Natural killer cell (primary cell): ENCODE measurements at regions not wholly inside any gene's neighbourhood (a gene's known extent, or its start where the extent isn't known, plus 50 kb on each side); places are given as distances from the start of the nearest gene placed in this dataset.

ENCODE experiments used
- ATAC-seq, 3 donors: fragments of 150-1000 bp in 2 of 3; fragments of 200-7000 bp in 1 of 3; cut with Tn5 transposase; 1 replicate in 1 of 3; 2 replicates in 2 of 3; pipeline ENCODE4 v1.10.0; 2021; ENCODE audit warnings: mild to moderate bottlenecking in 2 of 3, moderate library complexity in 2 of 3
- DNase-seq, 2 donors: peaks; one replicate each; pipeline versions ENCODE4 v3.0.0 to v3.0.0-alpha.2; 2013 to 2021; ENCODE audit warnings: mixed read lengths in 1 of 2
- H3K27ac ChIP-seq: one replicate; pipeline ENCODE4 v1.5.1; 2013; ENCODE audit warnings: mild to moderate bottlenecking, low read length
- H3K27me3 ChIP-seq: one replicate; pipeline ENCODE4 v1.6.1; 2013; ENCODE audit warnings: low read length; ENCODE audit not compliant: control insufficient read depth, insufficient read depth
- H3K36me3 ChIP-seq: one replicate; pipeline ENCODE4 v1.6.1; 2013; ENCODE audit warnings: low read length; ENCODE audit not compliant: control insufficient read depth, insufficient read depth
- H3K4me1 ChIP-seq: one replicate; pipeline ENCODE4 v1.6.1; 2013; ENCODE audit warnings: low read length; ENCODE audit not compliant: control insufficient read depth, insufficient read depth
- H3K4me3 ChIP-seq: one replicate; pipeline ENCODE4 v1.5.1; 2013; ENCODE audit warnings: low read length
- H3K9me3 ChIP-seq: one replicate; pipeline ENCODE4 v1.6.1; 2013; ENCODE audit warnings: low read length; ENCODE audit not compliant: control insufficient read depth, insufficient read depth
- H3K27ac Mint-ChIP-seq, 2 donors: one replicate each; pipeline ENCODE4 v1.8.0; 2022; ENCODE audit warnings: mild to moderate bottlenecking in 2 of 2, mixed read lengths in 2 of 2, moderate library complexity in 1 of 2
- H3K27me3 Mint-ChIP-seq, 2 donors: one replicate each; pipeline ENCODE4 v1.8.0; 2022; ENCODE audit warnings: low read depth in 2 of 2, mixed read lengths in 2 of 2
- H3K36me3 Mint-ChIP-seq: one replicate; pipeline ENCODE4 v1.8.0; 2022; ENCODE audit warnings: mixed read lengths
- H3K4me1 Mint-ChIP-seq, 2 donors: one replicate each; pipeline ENCODE4 v1.8.0; 2022; ENCODE audit warnings: mixed read lengths in 2 of 2
- H3K4me3 Mint-ChIP-seq: one replicate; pipeline ENCODE4 v1.8.0; 2022; ENCODE audit warnings: mild to moderate bottlenecking, moderate library complexity, mixed read lengths
- H3K9me3 Mint-ChIP-seq, 2 donors: one replicate each; pipeline ENCODE4 v1.8.0; 2022; ENCODE audit warnings: mixed read lengths in 2 of 2
- CTCF ChIP-seq: fragments of 200-600 bp; IDR thresholded peaks from one replicate; pipeline ENCODE4 v1.8.0; 2022; ENCODE audit warnings: antibody characterized with exemption
- WGBS: methylation state at CpG from one replicate; pipeline ENCODE4 v1.1.7; 2013; ENCODE audit warnings: missing lambda C conversion rate; ENCODE audit not compliant: insufficient coverage; 5-methylcytosine and 5-hydroxymethylcytosine counted together
- intact Hi-C: fragments of 100-400 bp; cut with micrococcal nuclease; formaldehyde crosslinking; loops from one replicate; pipeline ENCODE4 v1.14.2; 2022

DNA sequence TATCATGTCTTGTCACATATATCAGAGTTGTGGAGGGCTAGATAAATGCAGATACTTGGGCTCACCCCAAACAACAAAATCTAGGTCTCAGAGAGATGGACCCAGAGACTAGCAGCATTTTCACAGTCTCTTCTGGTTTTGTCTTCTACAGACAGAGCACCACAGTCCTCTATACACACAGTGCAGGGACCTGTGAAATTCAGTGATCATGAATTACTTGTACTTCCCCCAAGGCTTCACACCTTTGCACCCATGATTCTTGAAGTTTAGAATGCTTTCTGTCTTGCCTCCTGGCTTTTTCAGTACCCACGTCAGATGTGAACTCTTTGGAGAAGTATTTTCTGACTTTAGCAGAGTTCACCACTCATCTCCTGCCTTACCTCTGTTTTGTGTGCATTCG is 371.5 kb upstream of the PRR16 start:
- WGBS, result 67% methylated on average over 1 of the region's 2 CpGs
- no peak for TF ChIP-seq CTCF
- ATAC-seq (peak; percentile 34 to 89 (median 71)), DNase-seq (no peak)
- no peaks in the 10 kb centered on the region for H3K36me3 ChIP-seq
- H3K4me3 ChIP-seq, result no peak overlapping the region
- H3K27me3 Mint-ChIP-seq, result no peaks in the 10 kb centered on the region
- no peaks in the 10 kb centered on the region for H3K36me3 Mint-ChIP-seq
- H3K27ac ChIP-seq, result peak overlapping the region; percentile 0
- peaks cover 11 to 44% of the 10 kb centered on the region in 2 donors for H3K4me1 Mint-ChIP-seq
- H3K27me3 ChIP-seq, result no peaks in the 10 kb centered on the region
- peak overlapping the region in 1 of 2 donors; percentile 58 for H3K27ac Mint-ChIP-seq
- H3K4me3 Mint-ChIP-seq, result no peak overlapping the region
- no peaks in the 10 kb centered on the region for H3K9me3 Mint-ChIP-seq
- H3K4me1 ChIP-seq, result no peaks in the 10 kb centered on the region
- no peaks in the 10 kb centered on the region for H3K9me3 ChIP-seq
- intact Hi-C loops, result no loop called here

DNA sequence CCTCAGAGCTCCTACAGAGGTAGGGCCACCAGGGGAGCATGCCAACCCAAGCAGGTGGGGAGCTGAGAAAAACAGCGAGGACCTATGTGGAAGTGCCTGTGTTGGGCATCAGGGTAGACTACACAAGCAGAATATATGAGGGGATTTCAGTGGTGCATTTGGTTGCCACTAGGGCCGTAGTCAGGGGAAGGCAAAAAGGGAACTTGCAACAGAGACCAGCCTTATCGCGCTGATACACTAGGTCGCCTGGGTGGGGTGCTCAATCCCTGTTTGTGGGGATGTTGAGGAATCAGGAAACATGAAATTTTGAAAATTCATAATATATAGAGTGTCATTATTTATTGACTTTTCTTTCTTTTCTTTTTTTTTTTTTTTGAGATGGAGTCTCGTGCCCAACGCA is 370.9 kb upstream of the PRR16 start:
- no peaks in the 10 kb centered on the region for H3K36me3 ChIP-seq
- no peaks in the 10 kb centered on the region for H3K4me1 ChIP-seq
- H3K4me3 ChIP-seq, result no peak overlapping the region
- Mint-ChIP-seq H3K9me3 (no peaks in the 10 kb centered on the region), H3K4me1 (peaks cover 9 to 45% of the 10 kb centered on the region in 2 donors), H3K36me3 (no peaks in the 10 kb centered on the region), H3K4me3 (no peak overlapping the region), H3K27me3 (no peaks in the 10 kb centered on the region), H3K27ac (peak overlapping the region in 1 of 2 donors; percentile 58)
- H3K9me3 ChIP-seq, result no peaks in the 10 kb centered on the region
- DNase-seq (peak in 1 of 2 donors; percentile 1), ATAC-seq (peak in 2 of 3 donors; percentile 33 to 58)
- 33% methylated on average over 7 of the region's 7 CpGs for WGBS
- H3K27me3 ChIP-seq, result no peaks in the 10 kb centered on the region
- intact Hi-C loops, result no loop called here
- peak overlapping the region; percentile 0 for H3K27ac ChIP-seq
- TF ChIP-seq CTCF, result no peak

DNA sequence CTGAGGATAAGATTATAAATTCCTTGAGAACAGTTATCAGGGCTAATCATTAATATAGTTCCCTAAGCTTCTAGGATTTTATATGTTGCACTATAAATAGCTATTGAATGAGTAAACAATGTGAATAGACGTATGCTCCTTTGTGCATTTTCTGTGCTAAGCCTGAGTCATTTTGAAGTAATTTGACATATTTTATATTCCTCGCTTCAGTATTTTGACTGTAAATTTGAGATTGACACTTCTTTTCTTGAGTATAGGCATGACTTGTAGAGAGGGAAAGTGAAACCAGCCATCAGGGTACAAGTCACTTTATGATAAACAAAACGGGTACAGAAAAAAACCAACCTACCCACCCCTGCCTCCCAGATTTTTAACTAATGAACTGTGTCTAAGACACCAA is 367.7 kb upstream of the PRR16 start:
- intact Hi-C loops, result no loop called here
- H3K4me1 ChIP-seq, result no peaks in the 10 kb centered on the region
- H3K4me3 Mint-ChIP-seq, result peak overlapping the region; percentile 75
- peak overlapping the region; percentile 48 for H3K27ac ChIP-seq
- H3K4me3 ChIP-seq, result peak overlapping the region; percentile 18
- no peaks in the 10 kb centered on the region for H3K9me3 ChIP-seq
- no peak for TF ChIP-seq CTCF
- ATAC-seq (peak; percentile 42 to 61 (median 48)), DNase-seq (no peak)
- no peaks in the 10 kb centered on the region for H3K27me3 Mint-ChIP-seq
- 22% methylated on average over 2 of the region's 3 CpGs for WGBS
- peaks cover 0 to 3% of the 10 kb centered on the region in 2 donors for H3K9me3 Mint-ChIP-seq
- H3K36me3 ChIP-seq, result no peaks in the 10 kb centered on the region
- H3K36me3 Mint-ChIP-seq, result no peaks in the 10 kb centered on the region
- H3K27me3 ChIP-seq, result no peaks in the 10 kb centered on the region
- H3K27ac Mint-ChIP-seq, result peak overlapping the region in 1 of 2 donors; percentile 73
- H3K4me1 Mint-ChIP-seq, result peaks cover 0 to 45% of the 10 kb centered on the region in 2 donors

DNA sequence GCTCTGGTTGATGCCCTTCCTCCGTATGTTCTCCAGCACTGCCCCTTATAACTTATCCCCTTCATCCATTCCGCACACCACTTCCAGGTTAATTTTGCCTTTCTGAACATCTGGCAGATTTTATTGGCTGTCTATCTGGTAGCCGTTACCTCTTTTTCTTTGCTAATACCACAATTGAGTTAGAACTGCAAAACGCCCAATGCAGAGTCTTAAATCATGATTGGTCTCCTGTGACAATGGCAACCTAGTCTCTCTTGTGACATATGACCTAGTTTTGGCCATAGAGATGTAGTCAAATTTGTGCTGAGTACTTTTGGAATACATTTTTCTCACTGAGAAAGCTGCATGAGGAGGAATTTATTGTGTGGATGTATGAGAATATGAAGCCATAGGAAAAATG is 365.7 kb upstream of the PRR16 start:
- Mint-ChIP-seq H3K27ac (peak overlapping the region in 1 of 2 donors; percentile 50), H3K36me3 (no peaks in the 10 kb centered on the region), H3K4me1 (peaks cover 0 to 45% of the 10 kb centered on the region in 2 donors), H3K4me3 (peak overlapping the region; percentile 81), H3K27me3 (no peaks in the 10 kb centered on the region), H3K9me3 (peaks cover 2 to 8% of the 10 kb centered on the region in 2 donors)
- Histone ChIP-seq H3K27ac (peak overlapping the region; percentile 30), H3K9me3 (no peaks in the 10 kb centered on the region), H3K27me3 (no peaks in the 10 kb centered on the region), H3K36me3 (no peaks in the 10 kb centered on the region), H3K4me1 (no peaks in the 10 kb centered on the region), H3K4me3 (peak overlapping the region; percentile 11)
- intact Hi-C loops, result no loop called here
- ATAC-seq (peak in 1 of 3 donors; percentile 47), DNase-seq (no peak)
- no peak for TF ChIP-seq CTCF
- 26% methylated on average over 4 of the region's 4 CpGs for WGBS
